Testis (tissue), 2 donors: ENCODE measurements at regions not wholly inside any gene's neighbourhood (a gene's known extent, or its start where the extent isn't known, plus 50 kb on each side); places are given as distances from the start of the nearest gene placed in this dataset.

Source experiments
- CTCF ChIP-seq, 3 experiments: fragments of 450-650 bp in 2 of 3; fragments of 200-600 bp in 1 of 3; sonication (generic) in 1 of 3; IDR thresholded peaks; one replicate each; pipeline ENCODE4 v1.5.1; 2016 to 2019; ENCODE audit warnings: antibody characterized with exemption in 3 of 3, mild to moderate bottlenecking in 2 of 3, moderate library complexity in 1 of 3
- POLR2A ChIP-seq: fragments of 450-650 bp; IDR thresholded peaks from one replicate; pipeline ENCODE4 v1.6.1; 2017; ENCODE audit warnings: antibody characterized with exemption, mild to moderate bottlenecking, moderate library complexity

GRCh38 chr7:21221130-21221529 is 206.8 kb upstream of the SP4 start:
- TF ChIP-seq CTCF (IDR thresholded peaks at IDR 0.05) (no peak), POLR2A (no peak)
